ENCODE measurements at regions not wholly inside any gene's neighbourhood (a gene's known extent, or its start where the extent isn't known, plus 50 kb on each side); places are given as distances from the start of the nearest gene placed in this dataset.

DNA sequence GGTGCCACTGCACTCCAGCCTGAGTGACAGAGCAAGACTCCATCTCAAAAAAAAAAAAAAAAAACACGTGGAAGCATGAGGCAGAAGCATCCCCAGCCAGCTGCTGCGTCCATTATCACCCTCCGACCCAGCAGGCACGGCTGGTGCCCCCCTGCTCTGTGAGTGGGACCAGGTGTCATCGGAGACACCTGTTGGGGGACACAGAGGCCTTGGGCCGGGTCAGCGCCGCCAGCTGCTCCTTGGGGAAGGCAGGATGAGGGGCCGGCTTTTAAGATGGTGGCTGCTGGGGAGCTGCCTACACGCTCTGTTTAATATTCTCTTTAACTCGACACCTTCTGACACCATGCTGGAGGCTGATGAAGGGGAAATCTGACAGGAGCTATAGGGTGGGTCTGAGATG is 80.2 kb upstream of the RUFY1 start:
- TF ChIP-seq, protein P1, sequence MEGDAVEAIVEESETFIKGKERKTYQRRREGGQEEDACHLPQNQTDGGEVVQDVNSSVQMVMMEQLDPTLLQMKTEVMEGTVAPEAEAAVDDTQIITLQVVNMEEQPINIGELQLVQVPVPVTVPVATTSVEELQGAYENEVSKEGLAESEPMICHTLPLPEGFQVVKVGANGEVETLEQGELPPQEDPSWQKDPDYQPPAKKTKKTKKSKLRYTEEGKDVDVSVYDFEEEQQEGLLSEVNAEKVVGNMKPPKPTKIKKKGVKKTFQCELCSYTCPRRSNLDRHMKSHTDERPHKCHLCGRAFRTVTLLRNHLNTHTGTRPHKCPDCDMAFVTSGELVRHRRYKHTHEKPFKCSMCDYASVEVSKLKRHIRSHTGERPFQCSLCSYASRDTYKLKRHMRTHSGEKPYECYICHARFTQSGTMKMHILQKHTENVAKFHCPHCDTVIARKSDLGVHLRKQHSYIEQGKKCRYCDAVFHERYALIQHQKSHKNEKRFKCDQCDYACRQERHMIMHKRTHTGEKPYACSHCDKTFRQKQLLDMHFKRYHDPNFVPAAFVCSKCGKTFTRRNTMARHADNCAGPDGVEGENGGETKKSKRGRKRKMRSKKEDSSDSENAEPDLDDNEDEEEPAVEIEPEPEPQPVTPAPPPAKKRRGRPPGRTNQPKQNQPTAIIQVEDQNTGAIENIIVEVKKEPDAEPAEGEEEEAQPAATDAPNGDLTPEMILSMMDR (IDR thresholded peaks at IDR 0.05), result no peak
- TF ChIP-seq POLR2A (IDR thresholded peaks at IDR 0.05), result no peak
- no peak for TF ChIP-seq POLR2AphosphoS5 (IDR thresholded peaks at IDR 0.05)

Measured in upper lobe of left lung (tissue), 4 donors.